GM19035 (cell line): ENCODE measurements at regions not wholly inside any gene's neighbourhood (a gene's known extent, or its start where the extent isn't known, plus 50 kb on each side); places are given as distances from the start of the nearest gene placed in this dataset.

ENCODE experiments used
- ATAC-seq: cut with Tn5 transposase; IDR thresholded peaks from one replicate; pipeline ENCODE4 v1.9.1; 2021; ENCODE audit not compliant: unreplicated experiment

- no peak for ATAC-seq
These were observed 51.2 kb upstream of the PALM2AKAP2 start for GRCh38 chr9:109728686-109729300.

DNA sequence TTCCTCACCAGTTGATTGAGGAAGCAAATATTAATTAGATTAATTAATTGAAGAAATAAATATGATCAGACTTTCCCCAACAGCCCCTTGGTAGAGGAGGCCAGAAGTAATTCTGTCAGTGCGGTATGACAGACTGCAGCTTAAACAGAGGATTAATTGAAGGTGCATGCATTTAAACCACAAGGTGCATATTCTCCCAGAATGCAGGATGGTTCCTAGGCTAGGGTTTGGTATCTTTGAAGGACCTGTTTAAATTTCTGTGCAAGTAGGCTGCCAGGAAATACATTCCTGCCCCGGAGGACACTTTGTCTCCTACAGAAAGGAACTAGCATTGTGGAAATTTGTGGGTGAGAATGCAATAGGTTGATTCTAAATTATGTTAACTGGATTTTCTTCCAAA lies 50.5 kb upstream of the PALM2AKAP2 start:
- ATAC-seq, result no peak
